PC-9 (cell line): ENCODE measurements at regions not wholly inside any gene's neighbourhood (a gene's known extent, or its start where the extent isn't known, plus 50 kb on each side); places are given as distances from the start of the nearest gene placed in this dataset.

Experiments
- CTCF ChIP-seq: fragments of 200-600 bp; sonication (generic); conservative IDR thresholded peaks from 2 replicates; pipeline ENCODE4 v1.6.1; 2017; ENCODE audit warnings: mixed run types, antibody characterized with exemption, mild to moderate bottlenecking, moderate library complexity
- EZH2 ChIP-seq: fragments of 200-600 bp; sonication (generic); IDR thresholded peaks from 2 replicates; pipeline ENCODE4 v1.8.0; 2017; ENCODE audit warnings: antibody characterized with exemption, low read depth

- TF ChIP-seq CTCF (no peak), EZH2 (no peak)
Observed at GRCh38 chr1:164361927-164362326, 197.1 kb upstream of the PBX1 start.
